ENCODE measurements at regions not wholly inside any gene's neighbourhood (a gene's known extent, or its start where the extent isn't known, plus 50 kb on each side); places are given as distances from the start of the nearest gene placed in this dataset.

GRCh38 chr5:135219868-135220267, 179.2 kb downstream of the MACROH2A1 start:
- DNase-seq: no peak

GRCh38 chr5:135218790-135219568, 180.1 kb downstream of the MACROH2A1 start:
- no peaks in the 10 kb centered on the region for H3K9me3 ChIP-seq
- peaks cover 10% of the 10 kb centered on the region for H3K4me1 ChIP-seq
- TF ChIP-seq CTCF (IDR thresholded peaks at IDR 0.05; ENCODE audit: low read depth, low read length): no peak
- no peak overlapping the region for H3K4me3 ChIP-seq (ENCODE audit: low read depth, low read length)
- no peak for DNase-seq
- H3K36me3 ChIP-seq: no peaks in the 10 kb centered on the region
- no peaks in the 10 kb centered on the region for H3K27me3 ChIP-seq

More at GRCh38 chr5:135219868-135220267, 179.2 kb downstream of the MACROH2A1 start:
- Histone ChIP-seq H3K4me3 (ENCODE audit: low read depth, low read length) (no peak overlapping the region), H3K4me1 (peaks cover 10% of the 10 kb centered on the region), H3K27me3 (no peaks in the 10 kb centered on the region), H3K36me3 (no peaks in the 10 kb centered on the region), H3K9me3 (no peaks in the 10 kb centered on the region)
- no peak for TF ChIP-seq CTCF (IDR thresholded peaks at IDR 0.05; ENCODE audit: low read depth, low read length)

- no peaks in the 10 kb centered on the region for H3K36me3 ChIP-seq
- no peak for DNase-seq
- H3K27me3 ChIP-seq: no peaks in the 10 kb centered on the region
- no peaks in the 10 kb centered on the region for H3K9me3 ChIP-seq
- peaks cover 5% of the 10 kb centered on the region for H3K4me1 ChIP-seq
- TF ChIP-seq CTCF (IDR thresholded peaks at IDR 0.05; ENCODE audit: low read depth, low read length): no peak
- no peak overlapping the region for H3K4me3 ChIP-seq (ENCODE audit: low read depth, low read length)
Observed at GRCh38 chr5:135218486-135218755, 180.6 kb downstream of the MACROH2A1 start.

GRCh38 chr5:135217669-135218485, 181.2 kb downstream of the MACROH2A1 start:
- no peak for DNase-seq
- H3K27me3 ChIP-seq: no peaks in the 10 kb centered on the region
- H3K4me3 ChIP-seq (ENCODE audit: low read depth, low read length): no peak overlapping the region
- no peaks in the 10 kb centered on the region for H3K36me3 ChIP-seq
- H3K4me1 ChIP-seq: no peaks in the 10 kb centered on the region
- no peaks in the 10 kb centered on the region for H3K9me3 ChIP-seq
- peak; percentile 52 for TF ChIP-seq CTCF (IDR thresholded peaks at IDR 0.05; ENCODE audit: low read depth, low read length)

- Histone ChIP-seq H3K36me3 (no peaks in the 10 kb centered on the region), H3K27me3 (no peaks in the 10 kb centered on the region), H3K4me3 (ENCODE audit: low read depth, low read length) (no peak overlapping the region), H3K9me3 (no peaks in the 10 kb centered on the region), H3K4me1 (no peaks in the 10 kb centered on the region)
- DNase-seq: no peak
- no peak for TF ChIP-seq CTCF (IDR thresholded peaks at IDR 0.05; ENCODE audit: low read depth, low read length)
Observed at GRCh38 chr5:135216471-135217343, 182.3 kb downstream of the MACROH2A1 start.
